OCI-LY1 (cell line): ENCODE measurements at regions not wholly inside any gene's neighbourhood (a gene's known extent, or its start where the extent isn't known, plus 50 kb on each side); places are given as distances from the start of the nearest gene placed in this dataset.

Experiments
- H2AFZ ChIP-seq: fragments of 200-600 bp; sonication (generic), shearing (Covaris generic); 2 replicates; pipeline ENCODE4 v1.6.0; 2014; ENCODE audit warnings: antibody characterized with exemption, mild to moderate bottlenecking, low read length
- H3F3A ChIP-seq: fragments of 200-600 bp; sonication (generic), shearing (Covaris generic); 2 replicates; pipeline ENCODE4 v1.6.0; 2014; ENCODE audit warnings: mild to moderate bottlenecking, antibody characterized with exemption, low read length, moderate library complexity; ENCODE audit not compliant: insufficient read depth
- H3K27ac ChIP-seq: fragments of 200-600 bp; sonication (generic); 2 replicates; pipeline ENCODE4 v1.5.1; 2014; ENCODE audit warnings: low read length, mixed run types, mild to moderate bottlenecking, low read depth; ENCODE audit not compliant: poor library complexity, severe bottlenecking
- H3K27me3 ChIP-seq: fragments of 200-600 bp; sonication (generic); 2 replicates; pipeline ENCODE4 v1.6.0; 2014; ENCODE audit warnings: antibody characterized with exemption, mild to moderate bottlenecking, low read length, moderate library complexity; ENCODE audit not compliant: insufficient read depth
- H3K36me3 ChIP-seq: fragments of 200-600 bp; sonication (generic); 2 replicates; pipeline ENCODE4 v1.6.1; 2014; ENCODE audit warnings: mild to moderate bottlenecking, antibody characterized with exemption, low read length, moderate library complexity, mixed read lengths; ENCODE audit not compliant: insufficient read depth
- H3K4me1 ChIP-seq: fragments of 200-600 bp; sonication (generic); 2 replicates; pipeline ENCODE4 v1.5.1; 2014; ENCODE audit warnings: mild to moderate bottlenecking, low read length, moderate library complexity; ENCODE audit not compliant: insufficient read depth, severe bottlenecking
- H3K4me2 ChIP-seq: fragments of 200-600 bp; sonication (generic), shearing (Covaris generic); 2 replicates; pipeline ENCODE4 v1.6.1; 2014; ENCODE audit warnings: low read length
- H3K4me3 ChIP-seq: fragments of 200-600 bp; sonication (generic); 2 replicates; pipeline ENCODE4 v1.5.1; 2014; ENCODE audit warnings: low read length, low read depth, mild to moderate bottlenecking, mixed read lengths; ENCODE audit not compliant: poor library complexity, severe bottlenecking
- H3K79me2 ChIP-seq: fragments of 200-600 bp; shearing (Covaris generic); 2 replicates; pipeline ENCODE4 v1.6.1; 2016; ENCODE audit warnings: mixed run types, low read length, mixed read lengths; ENCODE audit not compliant: insufficient read depth
- H3K9ac ChIP-seq: fragments of 200-600 bp; sonication (generic), shearing (Covaris generic); 2 replicates; pipeline ENCODE4 v1.6.1; 2014; ENCODE audit warnings: mild to moderate bottlenecking, low read length, mixed read lengths
- H3K9me2 ChIP-seq: fragments of 200-600 bp; sonication (generic), shearing (Covaris generic); 2 replicates; pipeline ENCODE4 v1.6.1; 2014; ENCODE audit warnings: low read depth, mild to moderate bottlenecking, low read length, mixed read lengths
- H3K9me3 ChIP-seq: fragments of 200-600 bp; shearing (Covaris generic); 2 replicates; pipeline ENCODE4 v1.6.1; 2014; ENCODE audit warnings: low read length, mixed read lengths
- H4K20me1 ChIP-seq: fragments of 200-600 bp; sonication (generic), shearing (Covaris generic); 2 replicates; pipeline ENCODE4 v1.6.0; 2016; ENCODE audit warnings: mild to moderate bottlenecking, low read length; ENCODE audit not compliant: insufficient read depth
- EZH2 ChIP-seq: fragments of 200-600 bp; sonication (generic), shearing (Covaris generic); IDR thresholded peaks from 2 replicates; pipeline ENCODE4 v1.8.0; 2017; ENCODE audit warnings: borderline replicate concordance, mixed run types, mild to moderate bottlenecking, antibody characterized with exemption, low read length, moderate library complexity, mixed read lengths
- TF ChIP-seq, protein P1 (sequence below): fragments of 200-600 bp; sonication (generic), shearing (Covaris generic); IDR thresholded peaks from 2 replicates; pipeline ENCODE4 v1.5.1; 2017; ENCODE audit warnings: mild to moderate bottlenecking, antibody characterized with exemption, low read length, moderate library complexity, mixed read lengths

DNA sequence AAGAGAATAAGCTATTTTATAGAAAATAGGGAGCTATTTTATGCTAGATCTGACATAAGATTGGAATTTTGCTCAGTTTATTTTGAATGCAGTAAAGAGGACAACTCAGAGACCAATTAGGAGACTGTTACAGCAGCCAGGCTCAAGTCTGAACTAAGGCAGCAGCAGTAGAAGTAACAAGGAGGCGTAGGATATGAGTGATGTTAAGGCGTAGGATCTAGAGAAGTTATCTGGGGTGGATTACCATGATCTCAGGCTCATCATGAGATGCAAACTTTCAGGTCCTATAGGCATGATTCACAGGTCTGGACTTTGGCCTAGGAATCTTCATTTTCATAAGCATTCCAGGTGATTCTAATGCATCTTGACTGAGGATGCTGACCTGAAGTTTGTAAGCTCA, 108.9 kb upstream of the BLID start:
- Histone ChIP-seq H4K20me1 (no peaks in the 10 kb centered on the region), H3K27ac (no peak overlapping the region), H3K9me2 (no peaks in the 10 kb centered on the region), H3K36me3 (no peaks in the 10 kb centered on the region), H3K9me3 (no peaks in the 10 kb centered on the region), H3K4me2 (no peak overlapping the region), H2AFZ (no peak overlapping the region), H3K79me2 (no peaks in the 10 kb centered on the region), H3K4me3 (no peak overlapping the region), H3F3A (no peaks in the 10 kb centered on the region), H3K27me3 (no peaks in the 10 kb centered on the region), H3K4me1 (no peaks in the 10 kb centered on the region), H3K9ac (no peak overlapping the region)
- TF ChIP-seq, protein P1, sequence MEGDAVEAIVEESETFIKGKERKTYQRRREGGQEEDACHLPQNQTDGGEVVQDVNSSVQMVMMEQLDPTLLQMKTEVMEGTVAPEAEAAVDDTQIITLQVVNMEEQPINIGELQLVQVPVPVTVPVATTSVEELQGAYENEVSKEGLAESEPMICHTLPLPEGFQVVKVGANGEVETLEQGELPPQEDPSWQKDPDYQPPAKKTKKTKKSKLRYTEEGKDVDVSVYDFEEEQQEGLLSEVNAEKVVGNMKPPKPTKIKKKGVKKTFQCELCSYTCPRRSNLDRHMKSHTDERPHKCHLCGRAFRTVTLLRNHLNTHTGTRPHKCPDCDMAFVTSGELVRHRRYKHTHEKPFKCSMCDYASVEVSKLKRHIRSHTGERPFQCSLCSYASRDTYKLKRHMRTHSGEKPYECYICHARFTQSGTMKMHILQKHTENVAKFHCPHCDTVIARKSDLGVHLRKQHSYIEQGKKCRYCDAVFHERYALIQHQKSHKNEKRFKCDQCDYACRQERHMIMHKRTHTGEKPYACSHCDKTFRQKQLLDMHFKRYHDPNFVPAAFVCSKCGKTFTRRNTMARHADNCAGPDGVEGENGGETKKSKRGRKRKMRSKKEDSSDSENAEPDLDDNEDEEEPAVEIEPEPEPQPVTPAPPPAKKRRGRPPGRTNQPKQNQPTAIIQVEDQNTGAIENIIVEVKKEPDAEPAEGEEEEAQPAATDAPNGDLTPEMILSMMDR = no peak
- TF ChIP-seq EZH2 = no peak

DNA sequence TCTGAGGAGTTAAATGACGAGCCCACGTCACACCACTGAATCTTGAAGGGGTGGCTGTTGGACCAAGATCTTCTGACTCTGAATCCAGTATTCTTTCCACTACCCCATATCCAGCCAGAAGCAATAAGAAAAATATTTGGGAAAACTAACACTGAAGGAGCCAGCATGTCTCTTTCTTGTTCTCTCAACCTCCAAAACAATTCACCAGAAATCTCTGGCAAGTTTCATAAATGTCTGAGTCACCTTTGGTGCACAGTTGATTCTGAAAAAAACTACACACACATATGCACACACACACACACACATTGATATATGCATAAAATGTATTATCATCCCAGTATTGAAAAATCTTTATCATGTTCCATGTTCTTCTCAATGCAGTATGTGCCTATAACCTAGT, 104.3 kb upstream of the BLID start:
- Histone ChIP-seq H3K27me3 (no peaks in the 10 kb centered on the region), H3K4me1 (no peaks in the 10 kb centered on the region), H3F3A (no peaks in the 10 kb centered on the region), H3K36me3 (no peaks in the 10 kb centered on the region), H3K4me2 (no peak overlapping the region), H3K9me2 (no peaks in the 10 kb centered on the region), H3K79me2 (no peaks in the 10 kb centered on the region), H3K27ac (no peak overlapping the region), H3K4me3 (no peak overlapping the region), H3K9me3 (no peaks in the 10 kb centered on the region), H4K20me1 (no peaks in the 10 kb centered on the region), H3K9ac (no peak overlapping the region), H2AFZ (no peak overlapping the region)
- TF ChIP-seq, protein P1 = no peak
- no peak for TF ChIP-seq EZH2

DNA sequence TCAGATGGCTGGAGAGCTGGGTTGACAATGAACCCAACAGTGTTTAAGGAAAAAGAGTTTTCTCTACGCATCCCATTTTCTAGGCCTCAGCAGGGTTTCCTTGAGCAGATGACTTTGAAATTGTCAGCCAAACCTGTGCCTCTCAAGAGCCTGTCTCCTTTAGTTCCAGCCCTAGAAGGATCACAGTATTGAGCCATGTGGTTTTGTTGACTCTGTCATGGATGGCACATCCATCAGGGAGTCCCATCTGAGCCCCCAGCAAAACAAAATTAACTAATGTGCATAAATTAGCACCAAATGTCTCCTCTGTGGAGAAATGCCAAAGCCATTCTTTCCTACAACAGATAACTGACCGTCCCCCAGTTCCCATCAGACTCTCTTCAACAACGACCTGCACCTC, 103.8 kb upstream of the BLID start:
- Histone ChIP-seq H3F3A (no peaks in the 10 kb centered on the region), H3K36me3 (no peaks in the 10 kb centered on the region), H3K4me2 (no peak overlapping the region), H3K27me3 (no peaks in the 10 kb centered on the region), H4K20me1 (no peaks in the 10 kb centered on the region), H3K9ac (no peak overlapping the region), H3K27ac (no peak overlapping the region), H3K9me3 (no peaks in the 10 kb centered on the region), H3K9me2 (no peaks in the 10 kb centered on the region), H2AFZ (no peak overlapping the region), H3K4me3 (no peak overlapping the region), H3K4me1 (no peaks in the 10 kb centered on the region), H3K79me2 (no peaks in the 10 kb centered on the region)
- no peak for TF ChIP-seq EZH2
- TF ChIP-seq, protein P1 = no peak
